ENCODE measurements at regions not wholly inside any gene's neighbourhood (a gene's known extent, or its start where the extent isn't known, plus 50 kb on each side); places are given as distances from the start of the nearest gene placed in this dataset.
"Not testable (repeated sequence)": the region's sequence is repeated elsewhere in the genome, so short reads cannot be mapped to it uniquely, and the experiment has no call there.

DNA sequence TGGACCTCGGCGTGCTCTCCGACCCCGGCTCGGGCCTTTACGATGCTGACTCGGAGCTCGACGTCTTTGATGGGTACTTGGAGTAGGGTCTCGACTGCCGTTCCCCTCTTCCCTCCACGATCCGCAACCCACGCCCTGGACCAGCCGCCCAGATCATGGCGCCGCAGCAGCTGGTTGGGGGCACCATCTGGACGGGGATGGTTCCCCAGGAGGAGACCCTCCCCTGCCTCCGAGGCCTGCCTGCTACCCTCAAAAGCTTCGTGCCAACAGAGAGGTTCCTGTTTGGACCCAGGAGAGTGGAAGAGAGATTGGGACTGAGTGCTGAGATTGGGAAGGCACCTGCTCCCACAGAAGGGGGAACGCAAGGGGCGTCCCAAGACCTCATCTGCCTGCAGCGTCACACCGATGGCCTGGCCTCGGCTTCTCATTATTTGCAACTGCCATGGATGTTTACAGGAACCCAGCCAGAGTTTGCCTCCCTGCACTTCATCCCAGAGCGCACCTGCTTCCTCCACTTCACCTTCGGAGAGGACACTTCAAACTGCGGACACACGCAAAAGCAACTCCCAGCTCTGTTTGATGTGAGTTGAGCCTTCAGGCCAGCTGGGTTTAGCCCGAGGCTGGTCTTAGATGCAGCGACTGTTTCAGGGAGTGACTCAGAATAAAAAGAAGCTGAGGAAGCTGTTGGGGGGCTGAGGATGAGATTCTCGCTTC, 58.9 kb downstream of the GOLGA6L7 start:
- peak overlapping the region; percentile 59 to 80 for H3K4me3 Mint-ChIP-seq
- DNase-seq (peak in 1 of 2 donors; percentile 38), ATAC-seq (peak; percentile 79)
- not testable (repeated sequence) for H3K9me3 Mint-ChIP-seq, H3K4me1 Mint-ChIP-seq, H3K27ac Mint-ChIP-seq
- H3K27me3 Mint-ChIP-seq, result peaks cover 44% of the 10 kb centered on the region

DNA sequence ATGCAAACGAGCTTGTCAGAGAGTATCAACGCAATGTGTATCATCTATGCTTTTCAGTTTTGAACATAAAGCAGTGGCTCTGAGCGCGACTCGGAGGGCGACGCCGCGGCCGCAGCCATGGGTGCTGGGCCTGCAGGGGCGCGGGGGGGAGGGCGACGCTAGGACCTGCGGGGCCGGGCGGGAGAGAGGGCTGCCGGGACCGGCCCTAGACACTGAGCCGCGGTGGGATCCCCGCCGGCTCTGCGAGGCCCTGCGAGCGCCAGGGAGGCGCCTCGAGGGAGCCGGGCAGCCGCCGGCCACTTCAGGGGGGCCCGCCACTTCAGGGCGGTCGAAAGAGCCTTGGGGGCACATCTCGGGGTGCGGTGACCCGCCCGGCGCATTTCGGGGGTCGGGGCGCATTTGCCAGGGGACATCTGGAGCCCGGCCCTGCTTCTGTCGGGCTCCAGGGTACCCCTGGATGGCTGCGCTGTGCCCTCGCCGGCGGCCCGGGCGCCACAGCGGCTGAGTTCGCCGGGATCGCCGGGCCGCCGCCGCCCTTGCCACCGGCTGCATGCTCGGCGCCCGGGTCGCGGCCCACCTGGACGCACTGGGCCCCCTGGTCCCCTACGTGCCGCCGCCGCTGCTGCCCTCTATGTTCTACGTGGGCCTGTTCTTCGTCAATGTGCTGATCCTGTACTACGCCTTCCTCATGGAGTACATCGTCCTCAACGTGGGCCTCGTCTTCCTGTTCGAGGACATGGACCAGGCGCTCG, 59.6 kb downstream of the GOLGA6L7 start:
- DNase-seq, result peak in 1 of 2 donors; percentile 16
- peak overlapping the region; percentile 41 to 80 for H3K4me3 Mint-ChIP-seq
- peaks cover 44% of the 10 kb centered on the region for H3K27me3 Mint-ChIP-seq
- not testable (repeated sequence) for H3K4me1 Mint-ChIP-seq, H3K27ac Mint-ChIP-seq, H3K9me3 Mint-ChIP-seq
- ATAC-seq, result peak; percentile 69

DNA sequence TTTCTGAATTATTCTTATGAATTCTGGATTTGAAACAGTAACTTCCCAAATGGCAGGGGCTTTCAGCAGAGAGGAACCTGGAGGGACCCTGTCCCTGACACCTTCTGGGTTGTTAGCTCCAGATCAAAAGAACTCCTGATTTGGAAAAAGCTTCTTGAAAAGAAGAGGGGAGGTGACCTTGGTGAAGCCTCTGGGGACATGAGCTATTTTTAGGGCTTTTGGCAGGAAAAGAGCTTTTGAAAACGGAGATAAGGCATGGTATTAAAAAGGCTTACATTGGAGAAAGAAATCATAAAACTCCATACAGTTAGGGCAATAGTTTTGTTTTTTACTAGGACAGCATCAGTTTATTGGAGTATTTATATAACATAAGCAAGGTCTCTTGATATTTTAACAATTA, 60.3 kb downstream of the GOLGA6L7 start:
- H3K27ac Mint-ChIP-seq, H3K9me3 Mint-ChIP-seq, H3K4me1 Mint-ChIP-seq, DNase-seq, ATAC-seq: not testable (repeated sequence)
- peak overlapping the region in 1 of 2 donors; percentile 41 for H3K4me3 Mint-ChIP-seq
- H3K27me3 Mint-ChIP-seq, result peaks cover 42% of the 10 kb centered on the region

DNA sequence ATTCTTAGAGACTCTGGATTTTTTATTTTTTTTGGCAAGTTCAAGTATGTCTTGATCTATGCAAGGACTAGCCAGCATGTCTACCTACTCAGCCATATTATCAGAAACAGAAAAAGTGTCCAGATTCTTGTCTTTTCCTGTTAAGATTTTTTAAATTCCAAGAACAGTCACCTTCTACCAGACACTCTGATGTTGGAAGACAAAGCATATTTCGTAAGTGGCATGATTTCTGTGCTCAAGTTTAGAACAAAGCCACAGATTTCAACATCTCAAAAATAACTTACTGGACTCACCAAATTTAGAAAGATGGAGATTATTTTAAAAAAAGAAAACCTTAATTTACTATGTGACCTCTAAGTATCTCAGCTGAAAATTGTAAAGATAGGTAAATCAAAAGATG, 61.9 kb downstream of the GOLGA6L7 start:
- no peaks in the 10 kb centered on the region for H3K9me3 Mint-ChIP-seq
- no peak overlapping the region for H3K4me3 Mint-ChIP-seq
- no peak overlapping the region for H3K27ac Mint-ChIP-seq
- peaks cover 26% of the 10 kb centered on the region for H3K27me3 Mint-ChIP-seq
- H3K4me1 Mint-ChIP-seq, result peaks cover 6% of the 10 kb centered on the region
- DNase-seq, result no peak
- no peak for ATAC-seq

DNA sequence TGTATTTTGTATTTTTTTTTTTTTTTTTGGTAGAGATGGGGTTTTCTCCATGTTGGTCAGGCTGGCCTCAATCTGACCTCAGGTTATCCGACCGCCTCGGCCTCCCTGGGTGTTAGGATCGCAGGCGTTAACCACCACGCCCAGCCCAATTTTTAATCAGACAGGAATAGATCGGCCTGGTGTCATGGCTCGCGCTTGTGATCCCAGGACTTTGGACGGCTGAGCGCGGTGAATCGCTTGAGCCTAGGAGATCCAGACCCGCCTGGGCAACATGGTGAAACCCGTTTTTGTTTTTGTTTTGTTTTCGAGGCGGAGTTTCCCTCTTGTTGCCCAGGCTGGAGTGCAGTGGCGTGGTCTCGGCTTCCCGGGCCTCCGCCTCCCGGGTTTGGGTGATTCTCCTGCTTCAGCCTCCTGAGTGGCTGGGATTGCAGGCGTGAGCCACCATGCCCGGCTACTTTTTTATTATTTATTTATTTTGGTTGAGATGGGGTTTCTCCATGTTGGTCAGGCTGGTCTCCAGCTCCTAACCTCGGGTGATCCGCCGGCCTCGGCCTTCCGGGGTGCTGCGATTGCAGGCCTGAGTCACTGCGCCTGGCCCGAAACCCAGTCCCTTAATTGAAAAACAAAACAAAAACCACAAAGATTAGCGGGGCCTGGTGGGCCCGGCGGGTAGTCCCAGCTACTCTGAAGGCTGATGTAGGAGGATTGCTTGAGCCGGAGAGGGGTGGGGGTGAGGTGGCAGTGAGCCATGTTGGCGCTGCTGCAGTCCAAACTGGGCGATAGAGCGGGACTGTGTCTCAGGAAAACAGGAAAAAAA, 63.9 kb downstream of the GOLGA6L7 start:
- DNase-seq, H3K27ac Mint-ChIP-seq, H3K4me1 Mint-ChIP-seq, H3K9me3 Mint-ChIP-seq, ATAC-seq, H3K4me3 Mint-ChIP-seq: not testable (repeated sequence)
- H3K27me3 Mint-ChIP-seq, result peaks cover 21% of the 10 kb centered on the region

DNA sequence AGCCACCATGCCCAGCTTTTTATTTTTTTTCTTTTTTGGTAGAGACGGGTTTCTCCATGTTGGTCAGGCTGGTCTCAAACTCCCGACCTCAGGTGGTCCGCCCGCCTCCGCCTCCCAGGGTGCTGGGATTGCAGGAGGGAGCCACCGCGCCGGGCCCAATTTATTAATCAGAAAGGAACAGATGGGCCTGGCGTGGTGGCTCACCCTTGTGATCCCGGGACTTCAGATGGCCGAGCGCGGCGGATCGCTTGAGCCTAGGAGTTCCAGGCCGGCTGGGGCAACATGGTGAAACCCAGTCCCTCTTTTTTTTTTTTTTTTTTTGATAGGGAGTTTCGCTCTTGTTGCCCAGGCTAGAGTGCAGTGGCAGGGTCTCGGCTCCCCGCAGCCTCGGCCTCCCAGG, 64.6 kb downstream of the GOLGA6L7 start:
- ATAC-seq (no peak), DNase-seq (no peak)
- Mint-ChIP-seq H3K4me3 (no peak overlapping the region), H3K27me3 (peaks cover 17% of the 10 kb centered on the region), H3K4me1 (no peaks in the 10 kb centered on the region), H3K9me3 (no peaks in the 10 kb centered on the region), H3K27ac (no peak overlapping the region)

DNA sequence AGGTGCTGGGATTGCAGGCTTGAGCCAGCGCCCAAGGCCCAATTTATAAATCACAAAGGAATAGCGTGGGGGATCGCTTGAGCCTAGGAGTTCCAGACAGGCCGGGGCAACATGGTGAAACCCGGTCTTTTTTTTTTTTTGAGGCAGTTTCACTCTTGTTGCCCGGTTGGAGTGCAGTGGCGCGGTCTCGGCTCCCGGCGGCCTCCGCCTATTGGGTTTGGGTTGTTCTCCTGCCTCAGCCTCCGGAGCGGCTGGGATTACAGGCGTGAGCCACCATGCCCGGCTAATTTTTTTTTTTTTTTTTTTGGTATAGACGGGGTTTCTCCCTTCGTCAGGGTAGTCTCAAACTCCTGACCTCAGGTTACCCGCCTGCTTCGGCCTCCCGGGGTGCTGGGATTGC, 65.0 kb downstream of the GOLGA6L7 start:
- Mint-ChIP-seq H3K27ac (peak overlapping the region in 1 of 2 donors; percentile 67), H3K9me3 (no peaks in the 10 kb centered on the region), H3K4me1 (no peaks in the 10 kb centered on the region), H3K4me3 (no peak overlapping the region), H3K27me3 (peaks cover 16% of the 10 kb centered on the region)
- ATAC-seq (no peak), DNase-seq (no peak)

DNA sequence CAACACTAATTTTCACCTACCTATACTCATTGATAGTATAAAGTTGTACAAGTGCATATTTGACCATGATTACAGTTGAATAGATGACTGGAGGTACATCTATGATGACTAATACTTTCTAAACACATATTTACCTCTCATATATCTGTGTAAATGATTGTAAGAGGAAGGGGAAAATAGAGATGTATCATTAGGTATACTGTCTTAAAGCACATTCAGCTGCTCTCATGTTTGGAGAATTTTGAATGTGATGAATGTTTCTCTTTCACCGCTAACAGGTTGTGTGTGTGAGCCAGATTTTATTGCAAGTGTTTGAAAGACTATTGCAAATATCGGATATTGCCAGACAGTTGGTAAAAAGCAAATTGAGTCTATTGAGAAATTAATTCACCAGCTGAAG, 66.2 kb upstream of the GOLGA8M start:
- H3K9me3 Mint-ChIP-seq, ATAC-seq, H3K27me3 Mint-ChIP-seq, H3K4me3 Mint-ChIP-seq, H3K27ac Mint-ChIP-seq, DNase-seq, H3K4me1 Mint-ChIP-seq: not testable (repeated sequence)

DNA sequence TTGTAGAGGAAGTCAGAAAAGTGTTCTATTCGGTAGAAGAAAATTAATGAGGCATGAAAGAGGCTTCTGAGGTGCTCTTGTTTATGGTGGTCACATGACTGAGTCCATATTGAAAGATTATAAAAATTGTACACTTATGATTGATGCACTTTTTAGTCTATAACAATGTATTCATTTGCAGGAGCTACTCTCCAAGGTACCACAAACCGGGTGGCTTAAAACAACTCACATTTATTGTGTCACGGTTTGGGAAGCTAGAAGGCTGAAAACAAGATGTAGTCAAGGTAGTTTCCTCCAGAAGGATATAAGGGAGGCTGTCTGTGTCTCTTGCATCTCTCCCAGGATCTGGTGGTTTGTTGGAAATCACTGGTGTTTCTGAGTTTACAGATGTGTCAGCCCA, 60.6 kb upstream of the GOLGA8M start:
- not testable (repeated sequence) for DNase-seq, H3K4me1 Mint-ChIP-seq, ATAC-seq, H3K9me3 Mint-ChIP-seq, H3K27me3 Mint-ChIP-seq, H3K27ac Mint-ChIP-seq, H3K4me3 Mint-ChIP-seq
